ENCODE measurements at regions not wholly inside any gene's neighbourhood (a gene's known extent, or its start where the extent isn't known, plus 50 kb on each side); places are given as distances from the start of the nearest gene placed in this dataset.
A peak's percentile ranks its signal among the peaks of the same experiment; 100 is the strongest.
"Not testable (repeated sequence)": the region's sequence is repeated elsewhere in the genome, so short reads cannot be mapped to it uniquely, and the experiment has no call there.

GRCh38 chr7:67359900-67360299 is 363.3 kb downstream of the TYW1 start:
- no peak overlapping the region for H3K4me3 ChIP-seq
- H3K36me3 ChIP-seq: no peaks in the 10 kb centered on the region
- no peak for DNase-seq
- H3K27ac ChIP-seq: no peak overlapping the region
- no peaks in the 10 kb centered on the region for H3K27me3 ChIP-seq
- no peak for TF ChIP-seq EP300 (IDR thresholded peaks at IDR 0.05)
- TF ChIP-seq POLR2AphosphoS5 (IDR thresholded peaks at IDR 0.05): no peak
- TF ChIP-seq POLR2A (IDR thresholded peaks at IDR 0.05): no peak
- TF ChIP-seq, protein P1, sequence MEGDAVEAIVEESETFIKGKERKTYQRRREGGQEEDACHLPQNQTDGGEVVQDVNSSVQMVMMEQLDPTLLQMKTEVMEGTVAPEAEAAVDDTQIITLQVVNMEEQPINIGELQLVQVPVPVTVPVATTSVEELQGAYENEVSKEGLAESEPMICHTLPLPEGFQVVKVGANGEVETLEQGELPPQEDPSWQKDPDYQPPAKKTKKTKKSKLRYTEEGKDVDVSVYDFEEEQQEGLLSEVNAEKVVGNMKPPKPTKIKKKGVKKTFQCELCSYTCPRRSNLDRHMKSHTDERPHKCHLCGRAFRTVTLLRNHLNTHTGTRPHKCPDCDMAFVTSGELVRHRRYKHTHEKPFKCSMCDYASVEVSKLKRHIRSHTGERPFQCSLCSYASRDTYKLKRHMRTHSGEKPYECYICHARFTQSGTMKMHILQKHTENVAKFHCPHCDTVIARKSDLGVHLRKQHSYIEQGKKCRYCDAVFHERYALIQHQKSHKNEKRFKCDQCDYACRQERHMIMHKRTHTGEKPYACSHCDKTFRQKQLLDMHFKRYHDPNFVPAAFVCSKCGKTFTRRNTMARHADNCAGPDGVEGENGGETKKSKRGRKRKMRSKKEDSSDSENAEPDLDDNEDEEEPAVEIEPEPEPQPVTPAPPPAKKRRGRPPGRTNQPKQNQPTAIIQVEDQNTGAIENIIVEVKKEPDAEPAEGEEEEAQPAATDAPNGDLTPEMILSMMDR (IDR thresholded peaks at IDR 0.05): no peak
- 64 to 84% methylated on average over 3 of the region's 3 CpGs for WGBS, 2 donors
- H3K4me1 ChIP-seq: no peaks in the 10 kb centered on the region
- intact Hi-C loops (cut with DNase I): no loop called here
- H3K9me3 ChIP-seq: peaks cover 0 to 9% (median 7%) of the 10 kb centered on the region in 4 donors

DNA sequence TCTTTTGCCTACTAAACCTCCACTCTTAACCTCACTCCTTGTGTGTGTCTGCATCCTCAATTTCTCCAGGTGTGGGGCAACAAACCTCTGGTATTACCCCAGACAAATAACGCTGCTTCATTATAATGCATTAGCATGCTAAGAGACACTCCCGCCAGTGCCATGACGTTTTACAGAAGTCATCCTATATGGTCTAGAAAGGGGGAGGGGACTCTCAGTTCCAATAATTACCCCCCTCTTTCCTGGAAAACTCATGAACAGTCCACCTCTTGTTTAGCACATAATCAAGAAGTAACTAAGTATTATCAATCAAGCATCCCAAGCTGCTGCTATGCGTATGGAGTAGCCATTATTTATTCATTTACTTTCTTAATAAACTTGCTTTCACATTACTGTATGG is 364.5 kb downstream of the TYW1 start:
- Histone ChIP-seq H3K4me3 (no peak overlapping the region), H3K27ac (no peak overlapping the region), H3K9me3 (peaks cover 0 to 9% (median 7%) of the 10 kb centered on the region in 4 donors), H3K4me1 (no peaks in the 10 kb centered on the region), H3K36me3 (no peaks in the 10 kb centered on the region), H3K27me3 (no peaks in the 10 kb centered on the region)
- no peak for DNase-seq
- TF ChIP-seq POLR2AphosphoS5 (IDR thresholded peaks at IDR 0.05) (no peak), POLR2A (IDR thresholded peaks at IDR 0.05) (no peak)
- intact Hi-C loops (cut with DNase I): no loop called here
- 85 to 87% methylated on average over 4 of the region's 4 CpGs for WGBS, 2 donors

DNA sequence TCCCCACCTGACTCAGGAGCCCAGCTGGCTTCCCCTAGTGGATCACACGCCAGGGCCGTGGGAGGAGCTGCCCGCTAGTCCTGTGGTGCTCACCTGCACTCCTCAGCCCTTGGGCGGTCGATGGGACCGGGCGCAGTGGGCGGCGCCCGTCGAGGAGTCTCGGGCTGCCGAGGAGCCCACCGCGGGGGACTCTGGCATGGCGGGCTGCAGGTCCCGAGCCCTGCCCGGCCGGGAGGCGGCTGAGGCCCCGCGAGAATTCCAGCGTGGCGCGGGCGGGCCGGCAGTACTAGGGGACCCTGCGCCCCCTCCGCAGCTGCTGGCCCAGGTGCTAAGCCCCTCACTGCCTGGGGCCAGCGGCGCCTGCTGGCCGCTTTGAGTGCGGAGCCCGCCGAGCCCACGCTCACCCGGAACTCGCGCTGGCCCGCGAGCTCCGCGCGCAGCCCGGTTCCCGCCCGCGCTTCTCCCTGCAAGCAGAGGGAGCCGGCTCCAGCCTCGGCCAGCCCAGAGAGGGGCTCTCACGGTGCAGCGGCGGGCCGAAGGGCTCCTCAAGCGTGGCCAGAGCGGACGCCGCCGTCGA is 367.9 kb downstream of the TYW1 start:
- DNase-seq: no peak
- Histone ChIP-seq H3K4me3 (peak overlapping the region in 2 of 4 donors; percentile 7 to 24), H3K27me3 (peaks cover 0 to 5% (median 0%) of the 10 kb centered on the region in 3 donors), H3K27ac (no peak overlapping the region), H3K9me3 (no peaks in the 10 kb centered on the region), H3K4me1 (no peaks in the 10 kb centered on the region), H3K36me3 (no peaks in the 10 kb centered on the region)
- WGBS, 2 donors: 75% methylated on average over 60 of the region's 60 CpGs
- intact Hi-C loops (cut with DNase I): no loop called here
- TF ChIP-seq POLR2AphosphoS5 (IDR thresholded peaks at IDR 0.05): no peak
- TF ChIP-seq POLR2A (IDR thresholded peaks at IDR 0.05): no peak
- no peak for TF ChIP-seq EP300 (IDR thresholded peaks at IDR 0.05)
- TF ChIP-seq, protein P1 (IDR thresholded peaks at IDR 0.05): no peak

- Histone ChIP-seq H3K27ac (no peak overlapping the region), H3K36me3 (no peaks in the 10 kb centered on the region), H3K9me3 (peaks cover 0 to 6% (median 0%) of the 10 kb centered on the region in 4 donors), H3K4me1 (no peaks in the 10 kb centered on the region), H3K27me3 (peaks cover 0 to 25% (median 8%) of the 10 kb centered on the region in 3 donors), H3K4me3 (no peak overlapping the region)
- WGBS, 2 donors: 32 to 41% methylated on average over 18 of the region's 18 CpGs
- no peak for TF ChIP-seq POLR2AphosphoS5 (IDR thresholded peaks at IDR 0.05)
- TF ChIP-seq POLR2A (IDR thresholded peaks at IDR 0.05): no peak
- TF ChIP-seq, protein P1 (IDR thresholded peaks at IDR 0.05): peak; percentile 37 to 82 (median 65)
- intact Hi-C loops (cut with DNase I): loop anchor here (10.0 kb wide), 2 partner anchors 113 to 253 kb away; no protein-coding TSS in a partner anchor
- DNase-seq: peak; percentile 70
Measured at GRCh38 chr7:67371429-67372305, 375.0 kb downstream of the TYW1 start.

- not testable (repeated sequence) for H3K4me1 ChIP-seq, H3K27ac ChIP-seq, DNase-seq, H3K4me3 ChIP-seq, H3K9me3 ChIP-seq, H3K36me3 ChIP-seq
- H3K27me3 ChIP-seq: peaks cover 0 to 25% (median 8%) of the 10 kb centered on the region in 3 donors
- intact Hi-C loops (cut with DNase I): loop anchor here (10.0 kb wide), 2 partner anchors 111 to 251 kb away; no protein-coding TSS in a partner anchor
- WGBS, 2 donors: 67 to 74% methylated on average over 3 of the region's 3 CpGs
Measured at GRCh38 chr7:67373389-67373788, 376.8 kb downstream of the TYW1 start.
